Fibroblast of villous mesenchyme (primary cell): ENCODE measurements at regions not wholly inside any gene's neighbourhood (a gene's known extent, or its start where the extent isn't known, plus 50 kb on each side); places are given as distances from the start of the nearest gene placed in this dataset.
"Not testable (repeated sequence)": the region's sequence is repeated elsewhere in the genome, so short reads cannot be mapped to it uniquely, and the experiment has no call there.

Experiments
- DNase-seq: peaks from one replicate; pipeline ENCODE4 v3.0.0-alpha.2; 2010; ENCODE audit warnings: low read depth
- H3K4me3 ChIP-seq: 2 replicates; pipeline ENCODE4 v1.5.1; 2011; ENCODE audit warnings: low read depth, mild to moderate bottlenecking, low read length
- CTCF ChIP-seq: IDR thresholded peaks from 2 replicates; pipeline ENCODE4 v1.5.1; 2012; ENCODE audit warnings: low read depth, mild to moderate bottlenecking, low read length; ENCODE audit not compliant: insufficient read depth

GRCh38 chr2:2646433-2647051 lies 315.5 kb upstream of the MYT1L start:
- TF ChIP-seq CTCF = no peak
- no peak overlapping the region for H3K4me3 ChIP-seq
- no peak for DNase-seq

DNA sequence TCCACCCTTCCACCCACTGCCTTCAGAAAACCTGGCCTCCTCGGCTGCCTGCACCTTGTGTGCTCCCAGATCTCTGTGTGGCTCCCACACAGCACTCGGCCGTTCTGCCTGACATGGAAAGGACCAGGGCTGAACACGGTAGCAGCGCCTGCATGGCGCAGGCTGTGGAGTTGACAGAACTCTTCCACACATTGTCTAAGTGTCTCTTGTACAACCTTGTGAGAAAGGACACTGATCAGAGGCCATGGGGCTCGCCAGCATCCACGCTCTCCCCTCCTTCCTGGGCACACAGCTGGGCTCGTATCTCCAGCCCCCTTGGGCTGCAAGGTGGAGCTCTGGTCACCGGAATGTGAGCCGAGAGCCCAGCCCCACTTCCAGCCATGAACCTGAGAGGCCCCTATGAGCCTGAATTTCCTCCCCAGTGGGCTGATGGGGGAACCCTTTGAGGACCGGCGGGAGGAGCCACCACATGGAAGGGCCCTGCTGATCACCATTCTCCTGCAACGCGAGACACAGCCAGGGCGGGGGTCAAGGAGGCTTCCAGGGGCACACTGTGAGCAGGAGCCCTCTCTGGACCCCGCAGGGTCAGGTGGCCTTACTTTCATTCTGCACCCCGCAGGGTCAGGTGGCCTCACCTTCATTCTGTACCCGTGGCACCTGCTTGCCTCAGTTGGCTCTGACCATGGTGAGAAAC lies 314.2 kb upstream of the MYT1L start:
- no peak for DNase-seq
- H3K4me3 ChIP-seq = no peak overlapping the region
- TF ChIP-seq CTCF = no peak

GRCh38 chr2:2644751-2645150 lies 313.7 kb upstream of the MYT1L start:
- not testable (repeated sequence) for H3K4me3 ChIP-seq, DNase-seq

GRCh38 chr2:2644040-2644439 lies 313.0 kb upstream of the MYT1L start:
- DNase-seq = no peak
- no peak for TF ChIP-seq CTCF
- no peak overlapping the region for H3K4me3 ChIP-seq

DNA sequence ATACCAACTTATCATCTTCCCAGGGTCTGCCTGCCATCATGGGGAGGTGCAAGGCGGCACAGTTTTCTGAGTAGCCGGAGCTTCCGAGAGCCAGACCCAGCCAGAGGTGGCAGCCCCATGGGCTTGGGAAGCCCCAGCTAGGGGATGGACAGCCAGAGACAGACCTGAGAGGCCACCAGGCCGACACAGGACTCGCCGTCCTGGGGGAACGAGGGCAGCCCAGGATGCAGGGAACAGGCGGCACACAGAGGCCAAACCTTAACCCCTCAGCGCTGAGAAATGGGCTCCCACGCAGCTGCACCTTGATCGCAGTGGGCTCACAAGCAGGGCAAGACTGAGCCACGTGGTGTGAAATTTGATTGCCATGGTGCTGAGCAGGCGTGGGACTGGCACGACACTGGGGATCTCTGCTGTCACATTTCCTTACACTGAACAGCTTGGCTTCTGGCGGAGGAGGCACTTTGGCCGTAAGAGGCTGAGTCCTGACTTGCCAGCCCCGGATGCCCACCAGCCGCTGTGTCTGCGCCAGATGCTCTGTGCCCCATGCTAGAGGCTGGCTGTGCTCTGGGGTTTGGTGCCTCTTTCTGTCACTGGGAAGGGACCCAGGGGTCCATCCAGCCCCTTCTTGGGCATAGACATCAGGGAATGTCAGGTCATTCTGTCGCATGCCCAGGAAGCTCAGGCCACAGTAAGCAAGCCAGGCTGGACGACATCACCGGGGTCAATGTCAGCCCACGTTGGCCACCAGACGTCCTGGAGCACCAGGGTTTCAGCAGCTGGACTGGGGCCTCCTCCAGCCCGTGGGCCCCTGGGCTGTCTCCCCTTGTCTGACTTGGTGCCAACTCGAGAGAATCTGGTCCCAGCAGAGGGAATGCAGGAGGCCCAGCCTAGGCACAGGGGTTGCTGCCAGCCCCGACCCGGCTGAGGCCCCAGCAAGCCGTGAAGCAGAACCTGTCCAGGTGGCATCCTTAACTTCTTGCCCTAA lies 312.1 kb upstream of the MYT1L start:
- TF ChIP-seq CTCF = no peak
- DNase-seq = no peak
- H3K4me3 ChIP-seq = no peak overlapping the region

DNA sequence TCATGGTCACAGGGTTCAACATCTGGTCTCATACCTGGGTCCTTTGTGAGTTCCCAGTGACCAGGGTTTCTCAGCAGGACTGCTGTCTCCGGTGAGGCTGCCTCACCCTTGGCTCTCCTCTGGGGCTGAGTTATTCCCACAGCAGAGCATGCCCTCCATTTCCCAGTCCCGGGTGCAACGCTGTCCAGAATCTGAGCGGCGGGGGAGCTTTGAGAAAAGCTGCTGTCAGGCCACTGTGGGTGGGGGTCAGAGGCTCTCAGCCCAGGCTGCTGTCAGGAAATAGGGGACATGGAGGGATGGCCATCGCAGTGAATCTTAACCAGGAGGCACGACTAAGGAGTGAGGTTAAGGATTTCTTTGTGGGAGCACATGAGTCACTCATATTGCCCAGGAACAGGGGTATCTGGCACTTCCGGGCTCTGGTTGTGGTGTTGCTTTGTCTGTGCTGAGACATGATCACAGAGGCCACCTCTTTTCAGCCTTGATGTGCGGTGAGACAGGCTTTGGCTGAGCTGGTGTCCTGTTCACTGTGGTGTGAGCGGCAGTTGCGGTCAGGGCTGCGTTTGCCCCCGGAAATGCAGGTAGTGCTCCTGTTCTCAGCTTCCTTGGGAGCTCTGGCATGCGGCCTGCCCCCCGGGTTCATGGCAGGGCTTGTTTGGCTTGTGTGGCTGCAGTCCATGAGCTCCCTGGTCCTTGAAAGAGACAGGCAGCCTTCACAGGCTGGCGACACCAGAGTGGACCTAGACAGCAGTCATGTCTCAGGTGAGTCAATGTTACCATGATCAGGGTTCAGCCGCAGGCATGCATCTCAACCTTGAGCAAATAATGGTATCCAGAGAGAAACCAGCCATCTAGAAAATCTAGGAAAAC lies 310.7 kb upstream of the MYT1L start:
- no peak overlapping the region for H3K4me3 ChIP-seq
- no peak for DNase-seq
- TF ChIP-seq CTCF = no peak

DNA sequence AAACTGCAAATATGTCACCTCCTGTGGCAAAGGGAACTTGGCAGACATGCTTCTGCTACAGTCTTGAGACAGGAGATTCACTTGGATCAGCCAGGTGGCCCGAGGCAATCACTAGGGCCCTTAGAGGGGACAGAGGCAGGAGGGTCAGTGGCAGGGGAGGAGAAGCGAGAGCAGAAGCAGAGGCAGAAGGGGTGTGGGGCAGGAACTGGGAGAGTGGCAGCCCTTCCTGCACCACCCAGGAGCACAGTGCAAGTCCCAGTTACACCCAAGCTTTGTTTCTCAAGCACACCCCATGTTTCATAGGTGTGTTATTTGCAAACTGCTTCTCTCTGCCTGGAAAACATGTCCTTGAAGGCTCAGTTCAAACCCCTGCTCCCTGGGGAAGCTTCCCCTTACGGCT lies 309.7 kb upstream of the MYT1L start:
- DNase-seq = no peak

More for the DNA sequence above, 309.7 kb upstream of the MYT1L start:
- TF ChIP-seq CTCF = no peak
- H3K4me3 ChIP-seq = no peak overlapping the region
